HL-60 (cell line): ENCODE measurements at regions not wholly inside any gene's neighbourhood (a gene's known extent, or its start where the extent isn't known, plus 50 kb on each side); places are given as distances from the start of the nearest gene placed in this dataset.

Experiments
- DNase-seq, 2 experiments: peaks; one replicate each; pipeline ENCODE4 v3.0.0-alpha.2; 2010 to 2020; ENCODE audit warnings: low read depth in 1 of 2, low spot score in 1 of 2
- H3K27ac ChIP-seq: fragments of 250-450 bp; sonication (Bioruptor Pico); replicated peaks from 2 replicates; pipeline ENCODE4 v1.5.1; 2020; ENCODE audit warnings: mild to moderate bottlenecking, moderate library complexity
- H3K27me3 ChIP-seq: fragments of 250-450 bp; sonication (Bioruptor Pico); 2 replicates; pipeline ENCODE4 v1.5.1; 2021; ENCODE audit warnings: mild to moderate bottlenecking, moderate library complexity; ENCODE audit not compliant: insufficient read depth, poor library complexity, severe bottlenecking
- H3K4me3 ChIP-seq: replicated peaks from 2 replicates; pipeline ENCODE4 v1.5.1; 2011; ENCODE audit warnings: mild to moderate bottlenecking, control low read depth, low read length; ENCODE audit not compliant: insufficient read depth
- GABPA ChIP-seq: IDR thresholded peaks from 2 replicates; pipeline ENCODE4 v1.6.1; 2012; ENCODE audit warnings: low read depth
- POLR2AphosphoS5 ChIP-seq: IDR thresholded peaks from 2 replicates; pipeline ENCODE4 v1.6.1; 2012; ENCODE audit warnings: low read depth
- SPI1 ChIP-seq: IDR thresholded peaks from 2 replicates; pipeline ENCODE4 v1.6.1; 2012; ENCODE audit warnings: low read depth, mild to moderate bottlenecking, borderline replicate concordance
- TF ChIP-seq, protein P1 (sequence below): IDR thresholded peaks from 2 replicates; pipeline ENCODE4 v1.6.1; 2012; ENCODE audit warnings: low read depth; ENCODE audit not compliant: insufficient replicate concordance
- TF ChIP-seq, protein P2 (sequence below): IDR thresholded peaks from one replicate; pipeline ENCODE4 v1.5.1; 2011; ENCODE audit warnings: low read length, control low read depth, inconsistent platforms; ENCODE audit not compliant: insufficient read depth

- DNase-seq = no peak
- Histone ChIP-seq H3K27ac (no peak overlapping the region), H3K27me3 (no peaks in the 10 kb centered on the region), H3K4me3 (no peak overlapping the region)
- TF ChIP-seq, protein P1, sequence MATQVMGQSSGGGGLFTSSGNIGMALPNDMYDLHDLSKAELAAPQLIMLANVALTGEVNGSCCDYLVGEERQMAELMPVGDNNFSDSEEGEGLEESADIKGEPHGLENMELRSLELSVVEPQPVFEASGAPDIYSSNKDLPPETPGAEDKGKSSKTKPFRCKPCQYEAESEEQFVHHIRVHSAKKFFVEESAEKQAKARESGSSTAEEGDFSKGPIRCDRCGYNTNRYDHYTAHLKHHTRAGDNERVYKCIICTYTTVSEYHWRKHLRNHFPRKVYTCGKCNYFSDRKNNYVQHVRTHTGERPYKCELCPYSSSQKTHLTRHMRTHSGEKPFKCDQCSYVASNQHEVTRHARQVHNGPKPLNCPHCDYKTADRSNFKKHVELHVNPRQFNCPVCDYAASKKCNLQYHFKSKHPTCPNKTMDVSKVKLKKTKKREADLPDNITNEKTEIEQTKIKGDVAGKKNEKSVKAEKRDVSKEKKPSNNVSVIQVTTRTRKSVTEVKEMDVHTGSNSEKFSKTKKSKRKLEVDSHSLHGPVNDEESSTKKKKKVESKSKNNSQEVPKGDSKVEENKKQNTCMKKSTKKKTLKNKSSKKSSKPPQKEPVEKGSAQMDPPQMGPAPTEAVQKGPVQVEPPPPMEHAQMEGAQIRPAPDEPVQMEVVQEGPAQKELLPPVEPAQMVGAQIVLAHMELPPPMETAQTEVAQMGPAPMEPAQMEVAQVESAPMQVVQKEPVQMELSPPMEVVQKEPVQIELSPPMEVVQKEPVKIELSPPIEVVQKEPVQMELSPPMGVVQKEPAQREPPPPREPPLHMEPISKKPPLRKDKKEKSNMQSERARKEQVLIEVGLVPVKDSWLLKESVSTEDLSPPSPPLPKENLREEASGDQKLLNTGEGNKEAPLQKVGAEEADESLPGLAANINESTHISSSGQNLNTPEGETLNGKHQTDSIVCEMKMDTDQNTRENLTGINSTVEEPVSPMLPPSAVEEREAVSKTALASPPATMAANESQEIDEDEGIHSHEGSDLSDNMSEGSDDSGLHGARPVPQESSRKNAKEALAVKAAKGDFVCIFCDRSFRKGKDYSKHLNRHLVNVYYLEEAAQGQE = no peak
- TF ChIP-seq POLR2AphosphoS5 = no peak
- no peak for TF ChIP-seq GABPA
- no peak for TF ChIP-seq SPI1
- TF ChIP-seq, protein P2, sequence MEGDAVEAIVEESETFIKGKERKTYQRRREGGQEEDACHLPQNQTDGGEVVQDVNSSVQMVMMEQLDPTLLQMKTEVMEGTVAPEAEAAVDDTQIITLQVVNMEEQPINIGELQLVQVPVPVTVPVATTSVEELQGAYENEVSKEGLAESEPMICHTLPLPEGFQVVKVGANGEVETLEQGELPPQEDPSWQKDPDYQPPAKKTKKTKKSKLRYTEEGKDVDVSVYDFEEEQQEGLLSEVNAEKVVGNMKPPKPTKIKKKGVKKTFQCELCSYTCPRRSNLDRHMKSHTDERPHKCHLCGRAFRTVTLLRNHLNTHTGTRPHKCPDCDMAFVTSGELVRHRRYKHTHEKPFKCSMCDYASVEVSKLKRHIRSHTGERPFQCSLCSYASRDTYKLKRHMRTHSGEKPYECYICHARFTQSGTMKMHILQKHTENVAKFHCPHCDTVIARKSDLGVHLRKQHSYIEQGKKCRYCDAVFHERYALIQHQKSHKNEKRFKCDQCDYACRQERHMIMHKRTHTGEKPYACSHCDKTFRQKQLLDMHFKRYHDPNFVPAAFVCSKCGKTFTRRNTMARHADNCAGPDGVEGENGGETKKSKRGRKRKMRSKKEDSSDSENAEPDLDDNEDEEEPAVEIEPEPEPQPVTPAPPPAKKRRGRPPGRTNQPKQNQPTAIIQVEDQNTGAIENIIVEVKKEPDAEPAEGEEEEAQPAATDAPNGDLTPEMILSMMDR = no peak
Measured at GRCh38 chr10:110443239-110444003, 54.3 kb upstream of the DUSP5 start.

DNA sequence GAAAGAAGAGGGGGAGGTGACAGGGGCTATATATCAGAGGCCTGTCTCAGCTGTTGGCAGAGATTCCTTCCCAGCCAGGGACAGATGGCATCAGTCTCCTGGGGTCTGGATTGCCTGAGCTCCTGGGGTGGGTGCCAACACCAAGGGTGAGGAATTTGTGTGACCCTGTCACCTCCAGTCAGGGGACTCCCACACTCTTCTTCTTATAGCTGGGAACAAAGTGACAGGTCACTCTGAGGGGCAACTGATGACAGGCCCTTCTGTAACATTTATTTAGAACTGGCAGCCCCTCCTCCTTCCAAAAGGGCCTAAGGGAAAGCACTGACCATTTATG lies 53.7 kb upstream of the DUSP5 start:
- TF ChIP-seq GABPA (no peak), SPI1 (no peak), POLR2AphosphoS5 (no peak)
- TF ChIP-seq, protein P2 = no peak
- TF ChIP-seq, protein P1 = no peak
- no peak overlapping the region for H3K4me3 ChIP-seq
- DNase-seq = no peak
- no peak overlapping the region for H3K27ac ChIP-seq
- no peaks in the 10 kb centered on the region for H3K27me3 ChIP-seq

- Histone ChIP-seq H3K27ac (no peak overlapping the region), H3K27me3 (no peaks in the 10 kb centered on the region), H3K4me3 (no peak overlapping the region)
- no peak for DNase-seq
- TF ChIP-seq SPI1 (no peak), GABPA (no peak), POLR2AphosphoS5 (no peak)
- TF ChIP-seq, protein P2 = no peak
- TF ChIP-seq, protein P1 = no peak
Measured at GRCh38 chr10:110445871-110446270, 51.8 kb upstream of the DUSP5 start.
